HG03159 (cell line): ENCODE measurements at regions not wholly inside any gene's neighbourhood (a gene's known extent, or its start where the extent isn't known, plus 50 kb on each side); places are given as distances from the start of the nearest gene placed in this dataset.

Experiments used
- ATAC-seq: cut with Tn5 transposase; IDR thresholded peaks from one replicate; pipeline ENCODE4 v1.9.1; 2021; ENCODE audit warnings: mild to moderate bottlenecking, moderate library complexity; ENCODE audit not compliant: unreplicated experiment

- no peak for ATAC-seq
These were observed 735.3 kb downstream of the PCDH18 start for GRCh38 chr4:136796953-136797352.

GRCh38 chr4:136793848-136794247 lies 738.4 kb downstream of the PCDH18 start:
- no peak for ATAC-seq

- no peak for ATAC-seq
These were observed 748.0 kb downstream of the PCDH18 start for GRCh38 chr4:136784326-136784725.

GRCh38 chr4:136769717-136770116 lies 762.6 kb downstream of the PCDH18 start:
- ATAC-seq = no peak

- no peak for ATAC-seq
These were observed 763.4 kb downstream of the PCDH18 start for GRCh38 chr4:136768925-136769275.

- ATAC-seq = no peak
These were observed 763.9 kb downstream of the PCDH18 start for GRCh38 chr4:136768213-136768924.

- ATAC-seq = no peak
These were observed 768.4 kb downstream of the PCDH18 start for GRCh38 chr4:136763919-136764318.

GRCh38 chr4:136755531-136755916 lies 776.8 kb downstream of the PCDH18 start:
- ATAC-seq = no peak

- ATAC-seq = no peak
These were observed 777.3 kb downstream of the PCDH18 start for GRCh38 chr4:136754810-136755530.

- no peak for ATAC-seq
These were observed 780.7 kb downstream of the PCDH18 start for GRCh38 chr4:136751556-136751955.

- no peak for ATAC-seq
These were observed 781.4 kb downstream of the PCDH18 start for GRCh38 chr4:136750897-136751296.

- ATAC-seq = no peak
These were observed 782.3 kb downstream of the PCDH18 start for GRCh38 chr4:136749989-136750388.

- no peak for ATAC-seq
These were observed 783.5 kb downstream of the PCDH18 start for GRCh38 chr4:136748773-136749172.

GRCh38 chr4:136748165-136748564 lies 784.1 kb downstream of the PCDH18 start:
- no peak for ATAC-seq

GRCh38 chr4:136743238-136743637 lies 789.1 kb downstream of the PCDH18 start:
- no peak for ATAC-seq

GRCh38 chr4:136742333-136742732 lies 790.0 kb downstream of the PCDH18 start:
- ATAC-seq = no peak

- ATAC-seq = no peak
These were observed 790.8 kb downstream of the PCDH18 start for GRCh38 chr4:136741468-136741867.

GRCh38 chr4:136740326-136740725 lies 792.0 kb downstream of the PCDH18 start:
- no peak for ATAC-seq

- ATAC-seq = no peak
These were observed 795.2 kb downstream of the PCDH18 start for GRCh38 chr4:136737066-136737465.

GRCh38 chr4:136731025-136731424 lies 801.3 kb downstream of the PCDH18 start:
- ATAC-seq = no peak

- no peak for ATAC-seq
These were observed 806.8 kb downstream of the PCDH18 start for GRCh38 chr4:136725286-136726081.

- ATAC-seq = no peak
These were observed 819.2 kb downstream of the PCDH18 start for GRCh38 chr4:136713140-136713539.
